ENCODE measurements at regions not wholly inside any gene's neighbourhood (a gene's known extent, or its start where the extent isn't known, plus 50 kb on each side); places are given as distances from the start of the nearest gene placed in this dataset.

GRCh38 chr12:127074161-127074560 lies 1192.8 kb upstream of the TMEM132C start:
- no peak for DNase-seq (ENCODE audit: insufficient read length, low spot score)
- no peak for FAIRE-seq
- TF ChIP-seq POLR2A (IDR thresholded peaks at IDR 0.05; ENCODE audit: low read depth, low read length): no peak

- no peak for FAIRE-seq
- no peak for TF ChIP-seq POLR2A (IDR thresholded peaks at IDR 0.05; ENCODE audit: low read depth, low read length)
These were observed 1191.0 kb upstream of the TMEM132C start for GRCh38 chr12:127075981-127076380.

GRCh38 chr12:127077262-127078045 lies 1189.5 kb upstream of the TMEM132C start:
- TF ChIP-seq POLR2A (IDR thresholded peaks at IDR 0.05; ENCODE audit: low read depth, low read length): no peak
- DNase-seq (ENCODE audit: insufficient read length, low spot score): no peak
- FAIRE-seq: no peak

More at GRCh38 chr12:127075981-127076380, 1191.0 kb upstream of the TMEM132C start:
- no peak for DNase-seq (ENCODE audit: insufficient read length, low spot score)

GRCh38 chr12:127078577-127079350 lies 1188.2 kb upstream of the TMEM132C start:
- no peak for TF ChIP-seq POLR2A (IDR thresholded peaks at IDR 0.05; ENCODE audit: low read depth, low read length)
- FAIRE-seq (no peak), DNase-seq (ENCODE audit: insufficient read length, low spot score) (no peak)

- DNase-seq (ENCODE audit: insufficient read length, low spot score): no peak
- TF ChIP-seq POLR2A (IDR thresholded peaks at IDR 0.05; ENCODE audit: low read depth, low read length): no peak
- no peak for FAIRE-seq
These were observed 1187.3 kb upstream of the TMEM132C start for GRCh38 chr12:127079636-127080035.

- FAIRE-seq: no peak
- TF ChIP-seq POLR2A (IDR thresholded peaks at IDR 0.05; ENCODE audit: low read depth, low read length): no peak
- DNase-seq (ENCODE audit: insufficient read length, low spot score): no peak
These were observed 1185.9 kb upstream of the TMEM132C start for GRCh38 chr12:127081058-127081457.

- no peak for TF ChIP-seq POLR2A (IDR thresholded peaks at IDR 0.05; ENCODE audit: low read depth, low read length)
- peak; percentile 98 for FAIRE-seq
- DNase-seq (ENCODE audit: insufficient read length, low spot score): peak; percentile 40
These were observed 1183.7 kb upstream of the TMEM132C start for GRCh38 chr12:127083008-127083949.

GRCh38 chr12:127101076-127101475 lies 1165.9 kb upstream of the TMEM132C start:
- no peak for FAIRE-seq
- no peak for DNase-seq (ENCODE audit: insufficient read length, low spot score)
- TF ChIP-seq POLR2A (IDR thresholded peaks at IDR 0.05; ENCODE audit: low read depth, low read length): no peak

- no peak for TF ChIP-seq POLR2A (IDR thresholded peaks at IDR 0.05; ENCODE audit: low read depth, low read length)
- DNase-seq (ENCODE audit: insufficient read length, low spot score) (no peak), FAIRE-seq (no peak)
These were observed 1160.9 kb upstream of the TMEM132C start for GRCh38 chr12:127106041-127106440.

GRCh38 chr12:127106697-127107096 lies 1160.3 kb upstream of the TMEM132C start:
- FAIRE-seq (no peak), DNase-seq (ENCODE audit: insufficient read length, low spot score) (no peak)
- no peak for TF ChIP-seq POLR2A (IDR thresholded peaks at IDR 0.05; ENCODE audit: low read depth, low read length)

GRCh38 chr12:127107744-127108143 lies 1159.2 kb upstream of the TMEM132C start:
- DNase-seq (ENCODE audit: insufficient read length, low spot score) (peak; percentile 33), FAIRE-seq (peak; percentile 92)
- TF ChIP-seq POLR2A (IDR thresholded peaks at IDR 0.05; ENCODE audit: low read depth, low read length): no peak

GRCh38 chr12:127108360-127109215 lies 1158.4 kb upstream of the TMEM132C start:
- TF ChIP-seq POLR2A (IDR thresholded peaks at IDR 0.05; ENCODE audit: low read depth, low read length): no peak
- DNase-seq (ENCODE audit: insufficient read length, low spot score) (peak; percentile 45), FAIRE-seq (peak; percentile 86)

- FAIRE-seq (no peak), DNase-seq (ENCODE audit: insufficient read length, low spot score) (no peak)
- no peak for TF ChIP-seq POLR2A (IDR thresholded peaks at IDR 0.05; ENCODE audit: low read depth, low read length)
These were observed 1153.0 kb upstream of the TMEM132C start for GRCh38 chr12:127113945-127114344.

All from H54 (cell line).